T-helper 2 cell treated with Interferon-gamma antibody and Interleukin-4, amounts not matched to agents 100 ng/mL and 5 ng/mL, for 36 hours (primary cell): ENCODE measurements at regions not wholly inside any gene's neighbourhood (a gene's known extent, or its start where the extent isn't known, plus 50 kb on each side); places are given as distances from the start of the nearest gene placed in this dataset.
"Not testable (repeated sequence)": the region's sequence is repeated elsewhere in the genome, so short reads cannot be mapped to it uniquely, and the experiment has no call there.

Experiments used
- intact Hi-C: fragments of 100-400 bp; cut with micrococcal nuclease; formaldehyde crosslinking; loops from one replicate; pipeline ENCODE4 v1.15.1; 2023

- intact Hi-C loops: no loop called here
Observed at GRCh38 chr5:120140501-120140900, 323.6 kb upstream of the PRR16 start.

- intact Hi-C loops: no loop called here
Observed at GRCh38 chr5:120141076-120141475, 323.0 kb upstream of the PRR16 start.

- intact Hi-C loops: no loop called here
Observed at GRCh38 chr5:120146787-120147186, 317.3 kb upstream of the PRR16 start.

GRCh38 chr5:120147911-120148310 lies 316.2 kb upstream of the PRR16 start:
- intact Hi-C loops: not testable (repeated sequence)

- intact Hi-C loops: no loop called here
Observed at GRCh38 chr5:120150770-120151169, 313.3 kb upstream of the PRR16 start.

GRCh38 chr5:120151181-120151580 lies 312.9 kb upstream of the PRR16 start:
- intact Hi-C loops: no loop called here

- intact Hi-C loops: no loop called here
Observed at GRCh38 chr5:120151825-120152224, 312.3 kb upstream of the PRR16 start.

GRCh38 chr5:120152472-120152871 lies 311.6 kb upstream of the PRR16 start:
- intact Hi-C loops: no loop called here

GRCh38 chr5:120152931-120153330 lies 311.2 kb upstream of the PRR16 start:
- intact Hi-C loops: no loop called here

GRCh38 chr5:120153551-120153950 lies 310.5 kb upstream of the PRR16 start:
- intact Hi-C loops: no loop called here

GRCh38 chr5:120155873-120156272 lies 308.2 kb upstream of the PRR16 start:
- intact Hi-C loops: no loop called here

- intact Hi-C loops: no loop called here
Observed at GRCh38 chr5:120158211-120158610, 305.9 kb upstream of the PRR16 start.

- intact Hi-C loops: no loop called here
Observed at GRCh38 chr5:120159155-120159554, 304.9 kb upstream of the PRR16 start.

- intact Hi-C loops: no loop called here
Observed at GRCh38 chr5:120160124-120160895, 303.8 kb upstream of the PRR16 start.

- intact Hi-C loops: no loop called here
Observed at GRCh38 chr5:120162321-120162720, 301.8 kb upstream of the PRR16 start.

- intact Hi-C loops: no loop called here
Observed at GRCh38 chr5:120164037-120164436, 300.1 kb upstream of the PRR16 start.

- intact Hi-C loops: no loop called here
Observed at GRCh38 chr5:120164986-120165385, 299.1 kb upstream of the PRR16 start.

GRCh38 chr5:120173125-120173524 lies 291.0 kb upstream of the PRR16 start:
- intact Hi-C loops: no loop called here

- intact Hi-C loops: no loop called here
Observed at GRCh38 chr5:120174089-120174488, 290.0 kb upstream of the PRR16 start.

- intact Hi-C loops: not testable (repeated sequence)
Observed at GRCh38 chr5:120181238-120181637, 282.9 kb upstream of the PRR16 start.

- intact Hi-C loops: not testable (repeated sequence)
Observed at GRCh38 chr5:120194650-120195049, 269.4 kb upstream of the PRR16 start.

GRCh38 chr5:120199559-120199958 lies 264.5 kb upstream of the PRR16 start:
- intact Hi-C loops: no loop called here

GRCh38 chr5:120207129-120207528 lies 257.0 kb upstream of the PRR16 start:
- intact Hi-C loops: no loop called here

GRCh38 chr5:120217001-120217400 lies 247.1 kb upstream of the PRR16 start:
- intact Hi-C loops: no loop called here
